Neural cell (in vitro differentiated cells): ENCODE measurements at regions not wholly inside any gene's neighbourhood (a gene's known extent, or its start where the extent isn't known, plus 50 kb on each side); places are given as distances from the start of the nearest gene placed in this dataset.

Experiments
- H2AFZ ChIP-seq: fragments of 200-600, 300-800 bp; sonication (generic), shearing (Covaris generic); 2 replicates; pipeline ENCODE4 v1.6.0; 2014; ENCODE audit warnings: low read depth, mild to moderate bottlenecking, antibody characterized with exemption, low read length, moderate library complexity
- H3F3A ChIP-seq: fragments of 200-600 bp; shearing (Covaris generic); 2 replicates; pipeline ENCODE4 v1.6.1; 2016; ENCODE audit warnings: mild to moderate bottlenecking, moderate library complexity, mixed read lengths, antibody characterized with exemption, low read length; ENCODE audit not compliant: insufficient read depth, poor library complexity, severe bottlenecking
- H3K27ac ChIP-seq: fragments of 200-600, 300-800 bp; sonication (generic), shearing (Covaris generic); 2 replicates; pipeline ENCODE4 v1.5.1; 2014; ENCODE audit warnings: mild to moderate bottlenecking, low read length, moderate library complexity
- H3K27me3 ChIP-seq: fragments of 300-800, 200-600 bp; sonication (generic), shearing (Covaris generic); 2 replicates; pipeline ENCODE4 v1.6.0; 2014; ENCODE audit warnings: mild to moderate bottlenecking, low read depth, low read length, moderate library complexity; ENCODE audit not compliant: insufficient read depth
- H3K36me3 ChIP-seq: fragments of 300-800, 200-600 bp; sonication (generic), shearing (Covaris generic); 2 replicates; pipeline ENCODE4 v1.5.1; 2014; ENCODE audit warnings: mild to moderate bottlenecking, antibody characterized with exemption, low read length, moderate library complexity; ENCODE audit not compliant: insufficient read depth
- H3K4me2 ChIP-seq: fragments of 300-800, 200-600 bp; sonication (generic), shearing (Covaris generic); 2 replicates; pipeline ENCODE4 v1.6.0; 2014; ENCODE audit warnings: mild to moderate bottlenecking, low read length
- H3K4me3 ChIP-seq: fragments of 300-800, 200-600 bp; sonication (generic), shearing (Covaris generic); 2 replicates; pipeline ENCODE4 v1.5.1; 2014; ENCODE audit warnings: mild to moderate bottlenecking, low read length, moderate library complexity
- H3K79me2 ChIP-seq: fragments of 200-600 bp; shearing (Covaris generic); replicated peaks from 2 replicates; pipeline ENCODE4 v1.6.0; 2014; ENCODE audit warnings: mild to moderate bottlenecking, low read length, moderate library complexity; ENCODE audit not compliant: insufficient read depth
- H3K9ac ChIP-seq: fragments of 300-800, 200-600 bp; sonication (generic), shearing (Covaris generic); 2 replicates; pipeline ENCODE4 v1.6.1; 2016; ENCODE audit warnings: mild to moderate bottlenecking, low read length, mixed read lengths
- H3K9me2 ChIP-seq: fragments of 200-600 bp; shearing (Covaris generic); 2 replicates; pipeline ENCODE4 v1.6.1; 2016; ENCODE audit warnings: mild to moderate bottlenecking, low read length, mixed read lengths; ENCODE audit not compliant: insufficient read depth
- H3K9me3 ChIP-seq: fragments of 200-600, 300-800 bp; sonication (generic), shearing (Covaris generic); 2 replicates; pipeline ENCODE4 v1.6.1; 2016; ENCODE audit warnings: mild to moderate bottlenecking, mixed run types, low read length, moderate library complexity, mixed read lengths
- H4K20me1 ChIP-seq: fragments of 200-600 bp; shearing (Covaris generic); 2 replicates; pipeline ENCODE4 v1.6.1; 2016; ENCODE audit warnings: mild to moderate bottlenecking, mixed run types; ENCODE audit not compliant: insufficient read depth
- EP300 ChIP-seq: fragments of 450-650 bp; conservative IDR thresholded peaks from 2 replicates; pipeline ENCODE4 v1.6.1; 2014; ENCODE audit warnings: antibody characterized with exemption, mild to moderate bottlenecking, moderate library complexity; ENCODE audit not compliant: poor library complexity, severe bottlenecking
- EZH2 ChIP-seq: fragments of 200-600, 300-800 bp; shearing (Covaris generic), sonication (generic); IDR thresholded peaks from 2 replicates; pipeline ENCODE4 v1.6.1; 2014; ENCODE audit warnings: antibody characterized with exemption, low read length, borderline replicate concordance, mild to moderate bottlenecking; ENCODE audit not compliant: insufficient read depth, poor library complexity, severe bottlenecking
- MXI1 ChIP-seq: fragments of 450-650 bp; conservative IDR thresholded peaks from 2 replicates; pipeline ENCODE4 v1.6.1; 2014; ENCODE audit warnings: antibody characterized with exemption, mild to moderate bottlenecking; ENCODE audit not compliant: poor library complexity, severe bottlenecking
- POLR2AphosphoS5 ChIP-seq: IDR thresholded peaks from 2 replicates; pipeline ENCODE4 v1.6.1; 2012
- RAD21 ChIP-seq: fragments of 450-650 bp; conservative IDR thresholded peaks from 2 replicates; pipeline ENCODE4 v1.6.1; 2014; ENCODE audit warnings: antibody characterized with exemption, mild to moderate bottlenecking, moderate library complexity
- SMC3 ChIP-seq: fragments of 450-650 bp; conservative IDR thresholded peaks from 2 replicates; pipeline ENCODE4 v1.6.1; 2014; ENCODE audit warnings: antibody characterized with exemption, mild to moderate bottlenecking, moderate library complexity; ENCODE audit not compliant: poor library complexity
- TAF1 ChIP-seq: IDR thresholded peaks from 2 replicates; pipeline ENCODE4 v1.6.1; 2012; ENCODE audit warnings: low read depth
- TF ChIP-seq, protein P1 (sequence below): IDR thresholded peaks from 2 replicates; pipeline ENCODE4 v1.6.1; 2012; ENCODE audit warnings: borderline replicate concordance
- TF ChIP-seq, protein P2 (sequence below): fragments of 450-650 bp; IDR thresholded peaks from 2 replicates; pipeline ENCODE4 v1.5.1; 2014; ENCODE audit warnings: antibody characterized with exemption, mild to moderate bottlenecking, moderate library complexity; ENCODE audit not compliant: poor library complexity, severe bottlenecking

DNA sequence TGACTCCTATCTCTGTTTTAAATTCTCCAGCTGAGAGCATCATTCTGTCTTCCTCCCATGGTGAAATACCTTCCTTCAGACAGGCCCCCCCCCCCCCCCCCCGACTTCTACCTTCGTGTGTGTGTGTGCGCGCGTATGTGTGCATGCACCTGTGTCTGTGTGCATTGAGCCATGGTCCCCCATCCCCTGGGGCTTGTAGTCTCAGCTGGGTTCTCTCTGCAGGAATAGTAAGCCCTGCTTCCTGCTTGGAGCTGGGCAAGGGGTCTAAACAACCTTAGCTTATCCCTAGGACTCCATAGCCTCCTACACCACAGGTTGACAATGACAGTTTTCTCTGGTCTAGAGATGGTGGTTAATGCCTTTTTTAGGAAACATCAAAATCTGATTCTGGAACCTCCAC lies 427.5 kb upstream of the KLHL29 start:
- no peak for TF ChIP-seq SMC3
- TF ChIP-seq TAF1: no peak
- no peak for TF ChIP-seq POLR2AphosphoS5
- TF ChIP-seq MXI1: no peak
- no peak for TF ChIP-seq RAD21
- TF ChIP-seq, protein P1, sequence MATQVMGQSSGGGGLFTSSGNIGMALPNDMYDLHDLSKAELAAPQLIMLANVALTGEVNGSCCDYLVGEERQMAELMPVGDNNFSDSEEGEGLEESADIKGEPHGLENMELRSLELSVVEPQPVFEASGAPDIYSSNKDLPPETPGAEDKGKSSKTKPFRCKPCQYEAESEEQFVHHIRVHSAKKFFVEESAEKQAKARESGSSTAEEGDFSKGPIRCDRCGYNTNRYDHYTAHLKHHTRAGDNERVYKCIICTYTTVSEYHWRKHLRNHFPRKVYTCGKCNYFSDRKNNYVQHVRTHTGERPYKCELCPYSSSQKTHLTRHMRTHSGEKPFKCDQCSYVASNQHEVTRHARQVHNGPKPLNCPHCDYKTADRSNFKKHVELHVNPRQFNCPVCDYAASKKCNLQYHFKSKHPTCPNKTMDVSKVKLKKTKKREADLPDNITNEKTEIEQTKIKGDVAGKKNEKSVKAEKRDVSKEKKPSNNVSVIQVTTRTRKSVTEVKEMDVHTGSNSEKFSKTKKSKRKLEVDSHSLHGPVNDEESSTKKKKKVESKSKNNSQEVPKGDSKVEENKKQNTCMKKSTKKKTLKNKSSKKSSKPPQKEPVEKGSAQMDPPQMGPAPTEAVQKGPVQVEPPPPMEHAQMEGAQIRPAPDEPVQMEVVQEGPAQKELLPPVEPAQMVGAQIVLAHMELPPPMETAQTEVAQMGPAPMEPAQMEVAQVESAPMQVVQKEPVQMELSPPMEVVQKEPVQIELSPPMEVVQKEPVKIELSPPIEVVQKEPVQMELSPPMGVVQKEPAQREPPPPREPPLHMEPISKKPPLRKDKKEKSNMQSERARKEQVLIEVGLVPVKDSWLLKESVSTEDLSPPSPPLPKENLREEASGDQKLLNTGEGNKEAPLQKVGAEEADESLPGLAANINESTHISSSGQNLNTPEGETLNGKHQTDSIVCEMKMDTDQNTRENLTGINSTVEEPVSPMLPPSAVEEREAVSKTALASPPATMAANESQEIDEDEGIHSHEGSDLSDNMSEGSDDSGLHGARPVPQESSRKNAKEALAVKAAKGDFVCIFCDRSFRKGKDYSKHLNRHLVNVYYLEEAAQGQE: no peak
- TF ChIP-seq EP300: no peak
- TF ChIP-seq EZH2: no peak
- TF ChIP-seq, protein P2, sequence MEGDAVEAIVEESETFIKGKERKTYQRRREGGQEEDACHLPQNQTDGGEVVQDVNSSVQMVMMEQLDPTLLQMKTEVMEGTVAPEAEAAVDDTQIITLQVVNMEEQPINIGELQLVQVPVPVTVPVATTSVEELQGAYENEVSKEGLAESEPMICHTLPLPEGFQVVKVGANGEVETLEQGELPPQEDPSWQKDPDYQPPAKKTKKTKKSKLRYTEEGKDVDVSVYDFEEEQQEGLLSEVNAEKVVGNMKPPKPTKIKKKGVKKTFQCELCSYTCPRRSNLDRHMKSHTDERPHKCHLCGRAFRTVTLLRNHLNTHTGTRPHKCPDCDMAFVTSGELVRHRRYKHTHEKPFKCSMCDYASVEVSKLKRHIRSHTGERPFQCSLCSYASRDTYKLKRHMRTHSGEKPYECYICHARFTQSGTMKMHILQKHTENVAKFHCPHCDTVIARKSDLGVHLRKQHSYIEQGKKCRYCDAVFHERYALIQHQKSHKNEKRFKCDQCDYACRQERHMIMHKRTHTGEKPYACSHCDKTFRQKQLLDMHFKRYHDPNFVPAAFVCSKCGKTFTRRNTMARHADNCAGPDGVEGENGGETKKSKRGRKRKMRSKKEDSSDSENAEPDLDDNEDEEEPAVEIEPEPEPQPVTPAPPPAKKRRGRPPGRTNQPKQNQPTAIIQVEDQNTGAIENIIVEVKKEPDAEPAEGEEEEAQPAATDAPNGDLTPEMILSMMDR: no peak
- Histone ChIP-seq H3F3A (no peaks in the 10 kb centered on the region), H3K36me3 (no peaks in the 10 kb centered on the region), H3K9me3 (no peaks in the 10 kb centered on the region), H3K9ac (no peak overlapping the region), H4K20me1 (no peaks in the 10 kb centered on the region), H3K9me2 (no peaks in the 10 kb centered on the region), H3K27ac (no peak overlapping the region), H3K79me2 (no peaks in the 10 kb centered on the region), H2AFZ (no peak overlapping the region), H3K27me3 (no peaks in the 10 kb centered on the region), H3K4me2 (no peak overlapping the region), H3K4me3 (no peak overlapping the region)

DNA sequence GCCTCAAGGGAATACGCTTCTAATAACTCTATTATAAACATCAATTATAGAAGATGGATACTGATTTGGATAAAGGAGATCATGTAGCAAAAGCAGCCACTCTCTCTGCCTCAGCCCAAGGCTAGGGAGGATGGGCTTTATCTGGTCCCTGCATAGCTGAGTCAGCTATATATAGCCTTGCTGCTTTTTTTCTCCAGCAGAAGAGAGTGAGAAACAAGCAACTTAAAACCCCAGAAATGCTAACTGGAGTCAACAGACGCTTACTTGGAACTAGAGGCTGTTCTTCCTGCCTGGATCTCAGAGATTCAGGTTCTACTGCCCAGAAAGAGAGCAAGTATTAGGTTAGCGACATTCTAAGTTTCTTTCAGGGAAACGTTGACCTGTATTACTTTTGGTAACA lies 426.7 kb upstream of the KLHL29 start:
- Histone ChIP-seq H3K27me3 (no peaks in the 10 kb centered on the region), H3K79me2 (no peaks in the 10 kb centered on the region), H3K9ac (no peak overlapping the region), H2AFZ (no peak overlapping the region), H3K27ac (no peak overlapping the region), H3K9me2 (no peaks in the 10 kb centered on the region), H3K36me3 (no peaks in the 10 kb centered on the region), H3K4me3 (no peak overlapping the region), H4K20me1 (no peaks in the 10 kb centered on the region), H3K4me2 (no peak overlapping the region), H3K9me3 (no peaks in the 10 kb centered on the region), H3F3A (no peaks in the 10 kb centered on the region)
- TF ChIP-seq EP300 (no peak), EZH2 (no peak), RAD21 (no peak), SMC3 (no peak)

DNA sequence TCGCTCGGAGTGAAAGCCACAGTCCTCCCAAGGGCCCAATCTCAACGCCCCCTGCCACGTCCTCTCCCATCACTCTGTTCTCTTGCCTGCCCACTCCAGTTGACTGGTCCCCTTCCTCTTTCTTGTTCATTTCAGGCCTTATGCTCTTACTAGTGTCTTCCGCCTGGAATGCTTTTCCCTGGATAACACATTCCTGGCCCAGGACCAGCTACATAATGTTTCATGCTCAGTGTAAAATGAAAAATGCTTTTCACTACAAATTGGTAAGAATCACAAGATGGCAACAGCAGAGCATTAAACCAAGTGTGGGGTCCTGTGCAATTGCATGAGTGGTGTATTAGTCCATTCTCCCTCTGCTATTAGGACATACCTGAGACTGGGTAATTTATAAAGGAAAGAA lies 417.2 kb upstream of the KLHL29 start:
- H4K20me1 ChIP-seq: no peaks in the 10 kb centered on the region
- H3K4me2 ChIP-seq: no peak overlapping the region
- H3K79me2 ChIP-seq: no peaks in the 10 kb centered on the region
- H3F3A ChIP-seq: no peaks in the 10 kb centered on the region
- TF ChIP-seq, protein P2: no peak
- TF ChIP-seq MXI1 (no peak), EZH2 (no peak), TAF1 (no peak), POLR2AphosphoS5 (no peak), RAD21 (no peak), EP300 (no peak), SMC3 (no peak)
- TF ChIP-seq, protein P1: no peak
- no peaks in the 10 kb centered on the region for H3K27me3 ChIP-seq
- H3K27ac ChIP-seq: no peak overlapping the region
- peaks cover 2% of the 10 kb centered on the region for H3K9me3 ChIP-seq
- no peak overlapping the region for H3K9ac ChIP-seq
- no peak overlapping the region for H2AFZ ChIP-seq
- H3K4me3 ChIP-seq: no peak overlapping the region
- no peaks in the 10 kb centered on the region for H3K9me2 ChIP-seq
- H3K36me3 ChIP-seq: no peaks in the 10 kb centered on the region
